H9 (cell line): ENCODE measurements at regions not wholly inside any gene's neighbourhood (a gene's known extent, or its start where the extent isn't known, plus 50 kb on each side); places are given as distances from the start of the nearest gene placed in this dataset.

ENCODE experiments used
- DNase-seq: peaks from one replicate; pipeline ENCODE4 v3.0.0-alpha.2; 2017
- H2AFZ ChIP-seq: one replicate; pipeline ENCODE4 v1.6.1; 2013; ENCODE audit warnings: mild to moderate bottlenecking, low read length, control low read depth, moderate library complexity
- H2AK5ac ChIP-seq: 2 replicates; pipeline ENCODE4 v1.6.1; 2013; ENCODE audit warnings: low read length, control low read depth, mixed read lengths; ENCODE audit not compliant: insufficient read length
- H2BK120ac ChIP-seq: one replicate; pipeline ENCODE4 v1.6.1; 2013; ENCODE audit warnings: low read depth, mild to moderate bottlenecking, low read length, control low read depth, inconsistent platforms; ENCODE audit not compliant: poor library complexity, severe bottlenecking
- H2BK12ac ChIP-seq: 2 replicates; pipeline ENCODE4 v1.6.1; 2013; ENCODE audit warnings: low read length, control low read depth, mixed read lengths, low read depth; ENCODE audit not compliant: insufficient read length
- H2BK15ac ChIP-seq: 2 replicates; pipeline ENCODE4 v1.6.1; 2013; ENCODE audit warnings: low read depth, low read length, control low read depth
- H2BK20ac ChIP-seq: one replicate; pipeline ENCODE4 v1.6.1; 2013; ENCODE audit warnings: low read depth, mild to moderate bottlenecking, low read length, control low read depth, inconsistent platforms; ENCODE audit not compliant: poor library complexity, severe bottlenecking
- H2BK5ac ChIP-seq: 2 replicates; pipeline ENCODE4 v1.6.1; 2013; ENCODE audit warnings: low read length, control low read depth, mixed read lengths; ENCODE audit not compliant: insufficient read length
- H3K14ac ChIP-seq: 2 replicates; pipeline ENCODE4 v1.6.1; 2013; ENCODE audit warnings: low read length, control low read depth; ENCODE audit not compliant: insufficient read depth
- H3K18ac ChIP-seq: 2 replicates; pipeline ENCODE4 v1.6.1; 2013; ENCODE audit warnings: low read depth, mild to moderate bottlenecking, mixed read lengths, low read length, control low read depth; ENCODE audit not compliant: insufficient read length
- H3K23ac ChIP-seq: 2 replicates; pipeline ENCODE4 v1.6.1; 2013; ENCODE audit warnings: low read length, control low read depth, mixed read lengths, low read depth; ENCODE audit not compliant: insufficient read length
- H3K23me2 ChIP-seq: 2 replicates; pipeline ENCODE4 v1.6.1; 2013; ENCODE audit warnings: low read depth, mild to moderate bottlenecking, mixed read lengths, low read length, control low read depth; ENCODE audit not compliant: insufficient read length, poor library complexity, severe bottlenecking
- H3K27ac ChIP-seq: 2 replicates; pipeline ENCODE4 v1.5.1; 2013; ENCODE audit warnings: low read length, control low read depth, mixed read lengths, low read depth; ENCODE audit not compliant: insufficient read length
- H3K27me3 ChIP-seq: 2 replicates; pipeline ENCODE4 v1.6.1; 2013; ENCODE audit warnings: low read length, control low read depth, inconsistent platforms; ENCODE audit not compliant: insufficient read depth
- H3K4ac ChIP-seq: 2 replicates; pipeline ENCODE4 v1.6.1; 2013; ENCODE audit warnings: low read depth, mild to moderate bottlenecking, control low read depth, inconsistent platforms, low read length, moderate library complexity
- H3K4me1 ChIP-seq: 2 replicates; pipeline ENCODE4 v1.6.1; 2013; ENCODE audit warnings: low read length, control low read depth, inconsistent platforms; ENCODE audit not compliant: insufficient read depth
- H3K4me2 ChIP-seq: 2 replicates; pipeline ENCODE4 v1.6.1; 2013; ENCODE audit warnings: low read length, control low read depth, mixed read lengths; ENCODE audit not compliant: insufficient read length, insufficient read depth
- H3K56ac ChIP-seq: 2 replicates; pipeline ENCODE4 v1.6.1; 2013; ENCODE audit warnings: low read depth, mild to moderate bottlenecking, mixed read lengths, low read length, control low read depth; ENCODE audit not compliant: insufficient read length
- H3K79me1 ChIP-seq: 2 replicates; pipeline ENCODE4 v1.6.1; 2013; ENCODE audit warnings: low read depth, mild to moderate bottlenecking, moderate library complexity, low read length, control low read depth, inconsistent platforms; ENCODE audit not compliant: insufficient read depth, poor library complexity, severe bottlenecking
- H3K79me2 ChIP-seq: 2 replicates; pipeline ENCODE4 v1.6.1; 2013; ENCODE audit warnings: low read length, control low read depth, inconsistent platforms; ENCODE audit not compliant: insufficient read depth
- H3K9ac ChIP-seq: 2 replicates; pipeline ENCODE4 v1.6.1; 2013; ENCODE audit warnings: low read length, control low read depth, mixed read lengths; ENCODE audit not compliant: insufficient read length; ENCODE audit errors: extremely low read depth
- H3K9me3 ChIP-seq: one replicate; pipeline ENCODE4 v1.6.1; 2013; ENCODE audit warnings: low read depth, low read length, inconsistent platforms; ENCODE audit not compliant: control insufficient read depth
- H3T11ph ChIP-seq: one replicate; pipeline ENCODE4 v1.6.1; 2013; ENCODE audit warnings: mild to moderate bottlenecking, low read length, control low read depth, inconsistent platforms
- H4K20me1 ChIP-seq: one replicate; pipeline ENCODE4 v1.6.1; 2013; ENCODE audit not compliant: control insufficient read depth, insufficient read length, insufficient read depth
- H4K5ac ChIP-seq: 2 replicates; pipeline ENCODE4 v1.6.1; 2013; ENCODE audit warnings: low read depth, mild to moderate bottlenecking, mixed read lengths, low read length, control low read depth; ENCODE audit not compliant: insufficient read length
- H4K8ac ChIP-seq: replicated peaks from 2 replicates; pipeline ENCODE4 v1.6.1; 2013; ENCODE audit warnings: low read length, control low read depth, mixed read lengths, low read depth; ENCODE audit not compliant: insufficient read length
- H4K91ac ChIP-seq: 2 replicates; pipeline ENCODE4 v1.6.1; 2013; ENCODE audit warnings: low read depth, mild to moderate bottlenecking, moderate library complexity, mixed read lengths, low read length, control low read depth; ENCODE audit not compliant: insufficient read length
- H3K27ac Mint-ChIP-seq, 3 experiments: 2 replicates in 2 of 3; 3 replicates in 1 of 3; pipeline ENCODE4 v1.8.0; 2020 to 2021; ENCODE audit warnings: mixed read lengths in 3 of 3, mild to moderate bottlenecking in 1 of 3, moderate library complexity in 1 of 3
- H3K27me3 Mint-ChIP-seq: 2 replicates; pipeline ENCODE4 v1.8.0; 2021; ENCODE audit warnings: low read depth, mild to moderate bottlenecking, moderate library complexity, mixed read lengths
- H3K36me3 Mint-ChIP-seq, 3 experiments: 2 replicates in 2 of 3; 3 replicates in 1 of 3; pipeline ENCODE4 v1.8.0; 2020 to 2021; ENCODE audit warnings: low read depth in 3 of 3, mixed read lengths in 3 of 3; ENCODE audit not compliant: insufficient read depth in 1 of 3
- H3K4me1 Mint-ChIP-seq, 2 experiments: 2 replicates each; pipeline ENCODE4 v1.8.0; 2020; ENCODE audit warnings: mixed read lengths in 2 of 2
- H3K4me3 Mint-ChIP-seq, 2 experiments: 2 replicates in 1 of 2; 3 replicates in 1 of 2; pipeline ENCODE4 v1.8.0; 2020 to 2021; ENCODE audit warnings: mild to moderate bottlenecking in 2 of 2, mixed read lengths in 2 of 2, moderate library complexity in 1 of 2
- H3K9me3 Mint-ChIP-seq, 2 experiments: 2 replicates in 1 of 2; 3 replicates in 1 of 2; pipeline ENCODE4 v1.8.0; 2020; ENCODE audit warnings: mild to moderate bottlenecking in 2 of 2, mixed read lengths in 2 of 2, moderate library complexity in 1 of 2
- CTCF ChIP-seq: fragments of 200-600 bp; sonication (generic); conservative IDR thresholded peaks from 3 replicates; pipeline ENCODE4 v1.8.0; 2021; ENCODE audit warnings: antibody characterized with exemption, mild to moderate bottlenecking
- WGBS: extraction: QIAGEN DNeasy Blood & Tissue Kit; methylation state at CpG from one replicate; pipeline ENCODE4 v1.1.7; 2013; ENCODE audit warnings: missing lambda C conversion rate, low lambda C conversion rate, mixed read lengths; ENCODE audit not compliant: insufficient read length; ENCODE audit errors: extremely low coverage; 5-methylcytosine and 5-hydroxymethylcytosine counted together

GRCh38 chr5:61617039-61617438 is 285.0 kb downstream of the ZSWIM6 start:
- H3K9ac ChIP-seq = no peak overlapping the region
- H3K4me3 Mint-ChIP-seq = no peak overlapping the region
- H2BK12ac ChIP-seq = no peak overlapping the region
- TF ChIP-seq CTCF = no peak
- H3K4me1 Mint-ChIP-seq = peaks cover 6 to 8% of the 10 kb centered on the region in 2 experiments
- no peak overlapping the region for H2AK5ac ChIP-seq
- no peaks in the 10 kb centered on the region for H3K79me2 ChIP-seq
- no peaks in the 10 kb centered on the region; the same call in 1 of the 2 replicates for H3K27me3 Mint-ChIP-seq
- H3K4me1 ChIP-seq = no peaks in the 10 kb centered on the region
- H3K79me1 ChIP-seq = no peaks in the 10 kb centered on the region
- no peak overlapping the region for H4K8ac ChIP-seq
- H2AFZ ChIP-seq = no peak overlapping the region
- no peaks in the 10 kb centered on the region for H3K9me3 ChIP-seq
- H2BK120ac ChIP-seq = no peak overlapping the region
- no peak overlapping the region for H3K56ac ChIP-seq
- H3K14ac ChIP-seq = no peak overlapping the region
- H3K9me3 Mint-ChIP-seq = no peaks in the 10 kb centered on the region
- no peak overlapping the region for H3K27ac Mint-ChIP-seq
- H3K4ac ChIP-seq = no peak overlapping the region
- WGBS = no CpG with 5 or more reads among the region's 3 CpGs
- no peak overlapping the region for H3T11ph ChIP-seq
- no peak overlapping the region for H2BK20ac ChIP-seq
- H3K27me3 ChIP-seq = no peaks in the 10 kb centered on the region
- no peak overlapping the region for H3K18ac ChIP-seq
- no peaks in the 10 kb centered on the region for H3K36me3 Mint-ChIP-seq
- H3K23ac ChIP-seq = no peak overlapping the region
- no peaks in the 10 kb centered on the region for H4K20me1 ChIP-seq
- H3K27ac ChIP-seq = no peak overlapping the region
- no peak overlapping the region for H2BK5ac ChIP-seq
- no peak overlapping the region for H4K91ac ChIP-seq
- no peaks in the 10 kb centered on the region for H3K23me2 ChIP-seq
- H4K5ac ChIP-seq = no peak overlapping the region
- DNase-seq = no peak
- no peak overlapping the region for H3K4me2 ChIP-seq
- no peak overlapping the region for H2BK15ac ChIP-seq
